ENCODE measurements at regions not wholly inside any gene's neighbourhood (a gene's known extent, or its start where the extent isn't known, plus 50 kb on each side); places are given as distances from the start of the nearest gene placed in this dataset.

- DNase-seq, result peak in 1 of 14 donors; percentile 77
These were observed 136.0 kb upstream of the FAM20C start for GRCh38 chr7:56291-56913.

GRCh38 chr7:57071-57470 lies 135.3 kb upstream of the FAM20C start:
- no peak for DNase-seq

- peak in 1 of 14 donors; percentile 50 for DNase-seq
These were observed 134.7 kb upstream of the FAM20C start for GRCh38 chr7:57482-58255.

GRCh38 chr7:58316-58715 lies 134.1 kb upstream of the FAM20C start:
- no peak for DNase-seq

- no peak for DNase-seq
These were observed 133.0 kb upstream of the FAM20C start for GRCh38 chr7:59079-60016.

GRCh38 chr7:60017-60675 lies 132.2 kb upstream of the FAM20C start:
- DNase-seq, result no peak

- no peak for DNase-seq
These were observed 131.7 kb upstream of the FAM20C start for GRCh38 chr7:60706-61105.

- no peak for DNase-seq
These were observed 131.3 kb upstream of the FAM20C start for GRCh38 chr7:61111-61510.

- DNase-seq, result no peak
These were observed 130.6 kb upstream of the FAM20C start for GRCh38 chr7:61576-62360.

- no peak for DNase-seq
These were observed 129.8 kb upstream of the FAM20C start for GRCh38 chr7:62361-63116.

- DNase-seq, result no peak
These were observed 129.3 kb upstream of the FAM20C start for GRCh38 chr7:63117-63480.

GRCh38 chr7:63521-64021 lies 128.8 kb upstream of the FAM20C start:
- DNase-seq, result peak in 3 of 14 donors; percentile 39 to 83 (median 45)

GRCh38 chr7:64098-64915 lies 128.1 kb upstream of the FAM20C start:
- peak in 11 of 14 donors; percentile 20 to 59 (median 39) for DNase-seq

GRCh38 chr7:64916-65341 lies 127.4 kb upstream of the FAM20C start:
- DNase-seq, result peak in 1 of 14 donors; percentile 21

GRCh38 chr7:65554-65953 lies 126.8 kb upstream of the FAM20C start:
- DNase-seq, result no peak

- no peak for DNase-seq
These were observed 126.1 kb upstream of the FAM20C start for GRCh38 chr7:66296-66695.

- no peak for DNase-seq
These were observed 125.6 kb upstream of the FAM20C start for GRCh38 chr7:66741-67140.

GRCh38 chr7:67661-68395 lies 124.5 kb upstream of the FAM20C start:
- no peak for DNase-seq

GRCh38 chr7:68629-69028 lies 123.7 kb upstream of the FAM20C start:
- no peak for DNase-seq

Measured in C1 segment of cervical spinal cord (tissue), 14 donors.